A673 (cell line): ENCODE measurements at regions not wholly inside any gene's neighbourhood (a gene's known extent, or its start where the extent isn't known, plus 50 kb on each side); places are given as distances from the start of the nearest gene placed in this dataset.

ENCODE experiments used
- BruUV-seq: library from RNA; stranded (reverse); fragments of 400-500 nt; replicated peaks from 2 replicates; lab custom pipeline; 2021; lab: Mats Ljungman, UMichigan
- CTCF ChIA-PET: fragments of 300-600 bp; sonication (Branson Sonifier 250); formaldehyde crosslinking; loops from one replicate; lab custom pipeline; 2022; ENCODE audit warnings: antibody characterized with exemption; lab: Charles Lee
- POLR2A ChIA-PET: fragments of 300-600 bp; sonication (Branson Sonifier 250); formaldehyde crosslinking; loops from one replicate; lab custom pipeline; 2022; ENCODE audit warnings: antibody characterized with exemption; ENCODE audit not compliant: low non-redundant PET; lab: Charles Lee
- DNase-seq: peaks from one replicate; pipeline ENCODE4 v3.0.0-alpha.2; 2015; ENCODE audit warnings: low spot score
- H3K27ac ChIP-seq: fragments of 200-600 bp; sonication (generic); 2 replicates; pipeline ENCODE4 v1.5.1; 2016; ENCODE audit warnings: mixed run types, low read depth, mild to moderate bottlenecking, mixed read lengths, antibody characterized with exemption, low read length; ENCODE audit not compliant: poor library complexity, severe bottlenecking
- H3K27me3 ChIP-seq: fragments of 200-600 bp; sonication (generic); replicated peaks from 2 replicates; pipeline ENCODE4 v1.6.1; 2017; ENCODE audit warnings: mixed run types, low read depth, mild to moderate bottlenecking, mixed read lengths, antibody characterized with exemption, low read length; ENCODE audit not compliant: insufficient read depth, poor library complexity
- H3K36me3 ChIP-seq: fragments of 200-600 bp; sonication (generic); 2 replicates; pipeline ENCODE4 v1.6.1; 2016; ENCODE audit warnings: mixed run types, mild to moderate bottlenecking, mixed read lengths, antibody characterized with exemption, low read length; ENCODE audit not compliant: insufficient read depth, poor library complexity, severe bottlenecking
- H3K4me1 ChIP-seq: fragments of 200-600 bp; sonication (generic); 2 replicates; pipeline ENCODE4 v1.6.1; 2017; ENCODE audit warnings: mixed run types, mild to moderate bottlenecking, mixed read lengths, antibody characterized with exemption, low read length; ENCODE audit not compliant: insufficient read depth, poor library complexity, severe bottlenecking
- H3K4me3 ChIP-seq: fragments of 200-600 bp; sonication (generic); 2 replicates; pipeline ENCODE4 v1.5.1; 2016; ENCODE audit warnings: low read depth, mixed run types, mild to moderate bottlenecking, mixed read lengths, low read length; ENCODE audit not compliant: poor library complexity, severe bottlenecking
- H3K9me3 ChIP-seq: fragments of 200-600 bp; sonication (generic); 2 replicates; pipeline ENCODE4 v1.6.1; 2016; ENCODE audit warnings: mixed run types, low read depth, mild to moderate bottlenecking, mixed read lengths, antibody characterized with exemption, low read length; ENCODE audit not compliant: poor library complexity, severe bottlenecking
- CTCF ChIP-seq: fragments of 300-800, 200-600 bp; sonication (generic); conservative IDR thresholded peaks from 2 replicates; pipeline ENCODE4 v1.5.1; 2017; ENCODE audit warnings: low read depth, mild to moderate bottlenecking, antibody characterized with exemption, low read length, moderate library complexity, mixed read lengths
- EZH2 ChIP-seq: fragments of 200-600 bp; sonication (generic); IDR thresholded peaks from 2 replicates; pipeline ENCODE4 v1.6.1; 2017; ENCODE audit warnings: borderline replicate concordance, low read depth, mild to moderate bottlenecking, mixed read lengths, antibody characterized with exemption, low read length; ENCODE audit not compliant: poor library complexity, severe bottlenecking
- intact Hi-C: fragments of 100-400 bp; cut with micrococcal nuclease; formaldehyde crosslinking; loops from one replicate; pipeline ENCODE4 v1.10.0; 2022; ENCODE audit not compliant: unreplicated experiment

GRCh38 chr21:41602531-41602930, 94.6 kb upstream of the TMPRSS2 start:
- H3K9me3 ChIP-seq = no peaks in the 10 kb centered on the region
- no TSS peak for BruUV-seq
- ChIA-PET POLR2A (no interaction called here), CTCF (interaction anchor here (0.5 to 1.1 kb wide), 2 partner anchors 10 to 130 kb away, joined by 4 to 6 read pairs; no protein-coding TSS in a partner anchor)
- intact Hi-C loops = no loop called here
- H3K4me3 ChIP-seq = no peak overlapping the region
- DNase-seq = no peak
- TF ChIP-seq EZH2 (no peak), CTCF (no peak)
- no peaks in the 10 kb centered on the region for H3K27me3 ChIP-seq
- H3K36me3 ChIP-seq = no peaks in the 10 kb centered on the region
- H3K27ac ChIP-seq = no peak overlapping the region
- H3K4me1 ChIP-seq = no peaks in the 10 kb centered on the region

GRCh38 chr21:41601573-41602368, 93.8 kb upstream of the TMPRSS2 start:
- Histone ChIP-seq H3K9me3 (no peaks in the 10 kb centered on the region), H3K4me3 (no peak overlapping the region), H3K4me1 (no peaks in the 10 kb centered on the region), H3K27ac (no peak overlapping the region), H3K36me3 (no peaks in the 10 kb centered on the region), H3K27me3 (no peaks in the 10 kb centered on the region)
- BruUV-seq = no TSS peak
- intact Hi-C loops = no loop called here
- POLR2A ChIA-PET = no interaction called here
- CTCF ChIA-PET = interaction anchor here (0.5 to 1.1 kb wide), 2 partner anchors 11 to 130 kb away, joined by 4 to 6 read pairs; no protein-coding TSS in a partner anchor
- TF ChIP-seq CTCF (no peak), EZH2 (no peak)
- DNase-seq = no peak

- POLR2A ChIA-PET = no interaction called here
- intact Hi-C loops = no loop called here
- BruUV-seq = no TSS peak
Measured at GRCh38 chr21:41600961-41601572, 93.1 kb upstream of the TMPRSS2 start.

More at GRCh38 chr21:41600961-41601572, 93.1 kb upstream of the TMPRSS2 start:
- no peak for DNase-seq
- no peaks in the 10 kb centered on the region for H3K27me3 ChIP-seq
- CTCF ChIA-PET = no interaction called here
- H3K36me3 ChIP-seq = no peaks in the 10 kb centered on the region
- H3K27ac ChIP-seq = no peak overlapping the region
- H3K9me3 ChIP-seq = no peaks in the 10 kb centered on the region
- no peak overlapping the region for H3K4me3 ChIP-seq
- TF ChIP-seq EZH2 = no peak
- no peaks in the 10 kb centered on the region for H3K4me1 ChIP-seq
